ENCODE measurements at regions not wholly inside any gene's neighbourhood (a gene's known extent, or its start where the extent isn't known, plus 50 kb on each side); places are given as distances from the start of the nearest gene placed in this dataset.

GRCh38 chr12:75965661-75966060 is 65.9 kb downstream of the PHLDA1 start:
- no peak for TF ChIP-seq POLR2AphosphoS5 (IDR thresholded peaks at IDR 0.05; ENCODE audit: low read depth, low read length)

GRCh38 chr12:75964150-75964549 is 67.4 kb downstream of the PHLDA1 start:
- no peak for TF ChIP-seq FOXP2 (optimal IDR thresholded peaks at IDR 0.05; ENCODE audit: borderline replicate concordance, extremely low read depth, extremely low read length, insufficient read depth)
- TF ChIP-seq POLR2AphosphoS5 (IDR thresholded peaks at IDR 0.05; ENCODE audit: low read depth, low read length), result no peak
- TF ChIP-seq TAF1 (IDR thresholded peaks at IDR 0.05; ENCODE audit: borderline replicate concordance, insufficient read depth, low read length), result no peak
- no peak for TF ChIP-seq SIN3A (IDR thresholded peaks at IDR 0.05; ENCODE audit: borderline replicate concordance, insufficient read depth, low read length)
- TF ChIP-seq REST (IDR thresholded peaks at IDR 0.05; ENCODE audit: insufficient read depth in 1 of 2, low read depth in 2 of 2, low read length in 2 of 2), result no peak

GRCh38 chr12:75961878-75962277 is 69.7 kb downstream of the PHLDA1 start:
- TF ChIP-seq POLR2AphosphoS5 (IDR thresholded peaks at IDR 0.05; ENCODE audit: low read depth, low read length) (no peak), FOXP2 (optimal IDR thresholded peaks at IDR 0.05; ENCODE audit: borderline replicate concordance, extremely low read depth, extremely low read length, insufficient read depth) (no peak), SIN3A (IDR thresholded peaks at IDR 0.05; ENCODE audit: borderline replicate concordance, insufficient read depth, low read length) (no peak), REST (IDR thresholded peaks at IDR 0.05; ENCODE audit: insufficient read depth in 1 of 2, low read depth in 2 of 2, low read length in 2 of 2) (no peak), TAF1 (IDR thresholded peaks at IDR 0.05; ENCODE audit: borderline replicate concordance, insufficient read depth, low read length) (no peak)

GRCh38 chr12:75960954-75961661 is 70.5 kb downstream of the PHLDA1 start:
- TF ChIP-seq POLR2AphosphoS5 (IDR thresholded peaks at IDR 0.05; ENCODE audit: low read depth, low read length) (no peak), REST (IDR thresholded peaks at IDR 0.05; ENCODE audit: insufficient read depth in 1 of 2, low read depth in 2 of 2, low read length in 2 of 2) (no peak), TAF1 (IDR thresholded peaks at IDR 0.05; ENCODE audit: borderline replicate concordance, insufficient read depth, low read length) (no peak), SIN3A (IDR thresholded peaks at IDR 0.05; ENCODE audit: borderline replicate concordance, insufficient read depth, low read length) (no peak), FOXP2 (optimal IDR thresholded peaks at IDR 0.05; ENCODE audit: borderline replicate concordance, extremely low read depth, extremely low read length, insufficient read depth) (no peak)

- no peak for TF ChIP-seq SIN3A (IDR thresholded peaks at IDR 0.05; ENCODE audit: borderline replicate concordance, insufficient read depth, low read length)
- peak in 1 of 2 experiments; percentile 81; a peak in 2 of 4 replicates for TF ChIP-seq REST (IDR thresholded peaks at IDR 0.05; ENCODE audit: insufficient read depth in 1 of 2, low read depth in 2 of 2, low read length in 2 of 2)
These were observed 71.3 kb downstream of the PHLDA1 start for GRCh38 chr12:75960086-75960910.

All from PFSK-1 (cell line).